22Rv1 (cell line): ENCODE measurements at regions not wholly inside any gene's neighbourhood (a gene's known extent, or its start where the extent isn't known, plus 50 kb on each side); places are given as distances from the start of the nearest gene placed in this dataset.

Source experiments
- H3K27ac ChIP-seq: fragments of 450-650 bp; 2 replicates; pipeline ENCODE4 v1.5.1; 2017
- ZFX ChIP-seq: fragments of 450-650 bp; IDR thresholded peaks from 2 replicates; pipeline ENCODE4 v1.6.1; 2017; ENCODE audit warnings: antibody characterized with exemption, borderline replicate concordance
- TF ChIP-seq, protein P1 (sequence below): fragments of 450-650 bp; IDR thresholded peaks from 2 replicates; pipeline ENCODE4 v1.5.1; 2017; ENCODE audit warnings: mild to moderate bottlenecking

DNA sequence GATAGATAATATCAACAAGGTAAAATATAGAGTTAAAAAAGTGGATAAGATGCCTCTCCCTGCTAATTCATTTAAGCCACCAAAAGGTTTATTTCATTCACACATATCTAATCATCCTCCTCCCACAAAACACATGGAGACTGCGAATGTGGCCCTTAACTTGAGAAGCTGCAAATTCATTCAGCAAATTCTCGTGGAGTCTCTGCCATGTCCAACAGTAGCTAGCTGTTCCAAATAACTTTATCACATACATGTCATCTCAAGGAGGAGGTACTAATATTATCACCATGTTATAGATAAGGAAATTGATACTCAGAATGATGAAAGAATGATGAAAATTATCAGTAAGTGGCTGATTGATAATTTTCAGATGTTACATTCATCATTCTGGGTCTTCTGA is 950.2 kb downstream of the CDH11 start:
- H3K27ac ChIP-seq, result no peak overlapping the region
- TF ChIP-seq, protein P1, sequence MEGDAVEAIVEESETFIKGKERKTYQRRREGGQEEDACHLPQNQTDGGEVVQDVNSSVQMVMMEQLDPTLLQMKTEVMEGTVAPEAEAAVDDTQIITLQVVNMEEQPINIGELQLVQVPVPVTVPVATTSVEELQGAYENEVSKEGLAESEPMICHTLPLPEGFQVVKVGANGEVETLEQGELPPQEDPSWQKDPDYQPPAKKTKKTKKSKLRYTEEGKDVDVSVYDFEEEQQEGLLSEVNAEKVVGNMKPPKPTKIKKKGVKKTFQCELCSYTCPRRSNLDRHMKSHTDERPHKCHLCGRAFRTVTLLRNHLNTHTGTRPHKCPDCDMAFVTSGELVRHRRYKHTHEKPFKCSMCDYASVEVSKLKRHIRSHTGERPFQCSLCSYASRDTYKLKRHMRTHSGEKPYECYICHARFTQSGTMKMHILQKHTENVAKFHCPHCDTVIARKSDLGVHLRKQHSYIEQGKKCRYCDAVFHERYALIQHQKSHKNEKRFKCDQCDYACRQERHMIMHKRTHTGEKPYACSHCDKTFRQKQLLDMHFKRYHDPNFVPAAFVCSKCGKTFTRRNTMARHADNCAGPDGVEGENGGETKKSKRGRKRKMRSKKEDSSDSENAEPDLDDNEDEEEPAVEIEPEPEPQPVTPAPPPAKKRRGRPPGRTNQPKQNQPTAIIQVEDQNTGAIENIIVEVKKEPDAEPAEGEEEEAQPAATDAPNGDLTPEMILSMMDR, result no peak

DNA sequence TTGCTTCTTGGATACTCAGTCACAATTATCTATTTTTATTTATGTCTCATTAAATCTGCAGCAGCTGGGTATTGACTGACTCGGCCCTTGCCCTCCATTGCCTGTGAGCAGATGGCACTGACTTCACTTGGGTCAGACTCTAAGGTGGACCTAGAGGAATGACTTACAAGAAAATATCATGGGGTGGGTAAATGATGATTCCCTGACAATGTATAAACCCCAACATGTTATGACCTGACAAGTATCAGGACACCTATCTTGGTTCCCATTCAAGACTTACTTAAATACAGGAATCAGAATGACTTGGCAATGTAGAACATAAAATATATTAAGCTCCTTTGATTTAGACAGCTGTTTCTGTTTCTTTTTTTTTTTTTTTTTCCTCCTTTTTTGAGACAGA is 953.5 kb downstream of the CDH11 start:
- no peak for TF ChIP-seq ZFX
- TF ChIP-seq, protein P1, result no peak
- H3K27ac ChIP-seq, result no peak overlapping the region

DNA sequence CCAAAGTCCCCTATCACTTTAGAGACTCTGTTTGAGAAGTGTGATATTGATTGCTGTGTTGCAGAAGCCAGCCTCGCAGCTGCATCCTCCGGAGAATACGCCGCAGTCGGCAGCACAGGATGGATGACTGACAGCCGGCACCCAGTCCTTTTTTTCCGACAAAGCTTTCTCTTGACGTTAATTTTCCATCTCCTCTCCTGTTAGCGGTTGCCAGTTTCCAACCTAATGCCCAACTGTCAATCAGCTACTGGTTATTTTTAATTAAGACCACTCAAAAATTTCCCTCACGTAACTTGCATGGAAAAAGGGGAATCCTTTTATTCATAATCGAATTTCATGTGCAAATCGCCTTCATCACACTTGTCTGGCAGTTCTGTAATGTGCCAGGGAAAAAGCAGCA is 953.9 kb downstream of the CDH11 start:
- TF ChIP-seq, protein P1, result no peak
- TF ChIP-seq ZFX, result no peak
- H3K27ac ChIP-seq, result no peak overlapping the region

DNA sequence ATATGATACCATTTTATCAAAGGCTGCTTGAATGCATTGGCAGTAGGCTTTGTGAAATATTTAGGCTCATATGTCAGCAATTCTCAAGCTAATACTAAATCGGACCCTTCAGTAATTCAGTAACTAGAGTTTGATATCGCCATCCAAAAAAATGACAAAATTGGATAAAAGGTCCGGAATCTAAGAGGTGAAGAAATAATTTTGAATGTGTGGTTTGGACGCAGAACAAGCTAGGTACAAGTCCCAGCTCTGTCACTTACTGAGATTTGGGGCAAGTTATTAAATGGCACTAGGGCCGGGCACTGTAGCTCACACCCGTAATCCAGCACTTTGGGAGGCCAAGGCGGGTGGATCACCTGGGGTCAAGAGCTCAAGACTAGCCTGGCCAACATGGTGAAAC is 956.5 kb downstream of the CDH11 start:
- TF ChIP-seq, protein P1, result no peak
- no peak for TF ChIP-seq ZFX
- no peak overlapping the region for H3K27ac ChIP-seq

DNA sequence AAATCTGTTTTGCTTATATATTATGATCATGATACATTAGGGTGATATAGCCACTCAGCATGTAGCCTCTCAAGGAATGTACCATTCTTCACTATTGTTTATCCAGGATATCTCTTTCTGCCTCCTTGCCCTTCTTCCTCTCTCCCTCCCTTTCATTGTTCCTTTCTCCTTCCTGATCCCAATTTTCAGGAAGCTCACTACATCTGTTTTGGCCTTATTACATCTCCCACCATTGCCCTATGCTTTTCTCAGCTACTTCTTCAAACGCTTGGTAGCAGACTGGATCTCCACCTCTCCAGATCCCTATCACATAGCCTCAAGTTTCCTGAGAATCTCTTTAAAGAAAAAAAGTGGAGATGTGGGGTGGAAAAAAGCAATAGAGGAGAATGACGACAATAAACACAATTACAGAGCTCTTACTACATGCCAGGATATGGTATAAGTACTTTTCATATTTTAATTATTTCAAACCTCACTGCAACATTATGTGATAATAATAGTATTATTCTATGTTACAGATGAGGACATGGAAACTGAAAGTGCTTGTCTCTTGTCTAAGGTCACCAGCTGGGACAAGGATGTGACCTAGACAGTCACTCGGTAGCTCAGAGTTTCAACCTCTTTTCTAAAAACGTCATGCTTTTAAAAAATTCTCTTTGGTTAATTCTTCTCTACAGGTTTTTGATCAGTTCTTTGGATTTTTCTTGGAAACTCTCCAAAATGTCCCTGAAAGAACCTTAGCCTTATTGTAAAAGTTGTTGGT is 959.1 kb downstream of the CDH11 start:
- H3K27ac ChIP-seq, result no peak overlapping the region
- TF ChIP-seq, protein P1, result no peak
- TF ChIP-seq ZFX, result no peak

DNA sequence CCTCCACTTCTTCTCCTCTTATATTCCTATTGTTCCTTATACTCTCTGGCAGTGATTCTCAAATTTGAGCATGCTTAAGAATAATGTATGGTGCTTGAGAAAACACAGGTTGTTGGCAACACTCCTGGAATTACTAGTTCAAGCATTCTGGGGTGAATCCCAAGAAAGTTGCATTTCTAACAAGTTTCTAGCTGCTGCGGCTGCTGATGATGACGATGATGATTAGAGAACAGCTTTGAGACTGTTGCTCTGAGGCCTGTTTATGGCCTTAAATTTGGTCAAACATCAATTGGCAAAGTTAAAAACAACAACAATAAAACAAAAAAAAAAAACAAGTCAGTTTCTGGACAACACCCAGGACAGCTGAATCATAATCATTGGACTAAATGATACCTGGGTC is 961.9 kb downstream of the CDH11 start:
- no peak overlapping the region for H3K27ac ChIP-seq
- TF ChIP-seq, protein P1, result no peak
- TF ChIP-seq ZFX, result no peak

DNA sequence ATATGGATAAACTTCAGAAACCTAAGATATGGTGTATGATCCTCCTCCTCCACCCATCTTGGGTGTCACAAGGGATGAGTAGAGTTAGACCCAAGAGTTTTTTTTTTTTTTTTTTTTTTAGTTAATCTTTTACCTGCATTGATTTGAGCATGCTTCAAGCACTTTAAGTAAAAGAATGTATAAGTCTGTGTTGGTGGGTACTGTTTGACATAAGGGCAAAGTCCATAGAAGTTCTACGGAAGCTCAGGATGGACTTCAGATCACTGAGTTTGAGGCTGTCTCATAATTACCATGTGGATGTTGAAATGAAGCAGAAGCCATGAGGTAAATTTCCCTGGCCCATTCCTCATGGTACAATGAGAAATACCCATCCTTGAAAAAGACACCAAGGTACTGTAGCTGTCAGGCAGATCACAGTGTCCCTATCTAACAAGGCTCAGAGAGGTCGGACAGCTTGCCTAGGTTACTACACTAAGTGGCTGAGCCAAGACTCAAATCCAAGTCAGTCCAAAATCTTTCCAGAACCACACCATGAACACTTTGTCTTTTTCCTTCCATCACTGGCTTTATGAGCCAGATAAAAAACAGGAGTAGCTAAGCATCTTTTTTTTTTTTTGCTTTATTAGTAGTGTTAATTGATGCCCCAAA is 962.8 kb downstream of the CDH11 start:
- H3K27ac ChIP-seq, result no peak overlapping the region
- TF ChIP-seq, protein P1, result no peak
- TF ChIP-seq ZFX, result no peak
